WI38 (cell line): ENCODE measurements at regions not wholly inside any gene's neighbourhood (a gene's known extent, or its start where the extent isn't known, plus 50 kb on each side); places are given as distances from the start of the nearest gene placed in this dataset.
"Not testable (repeated sequence)": the region's sequence is repeated elsewhere in the genome, so short reads cannot be mapped to it uniquely, and the experiment has no call there.

Source experiments
- H3K4me3 ChIP-seq: 2 replicates; pipeline ENCODE4 v1.5.1; 2011; ENCODE audit warnings: low read depth, mild to moderate bottlenecking, control low read depth, low read length
- TF ChIP-seq, protein P1 (sequence below): IDR thresholded peaks from 2 replicates; pipeline ENCODE4 v1.5.1; 2012; ENCODE audit warnings: low read depth, mild to moderate bottlenecking, control low read depth, low read length

DNA sequence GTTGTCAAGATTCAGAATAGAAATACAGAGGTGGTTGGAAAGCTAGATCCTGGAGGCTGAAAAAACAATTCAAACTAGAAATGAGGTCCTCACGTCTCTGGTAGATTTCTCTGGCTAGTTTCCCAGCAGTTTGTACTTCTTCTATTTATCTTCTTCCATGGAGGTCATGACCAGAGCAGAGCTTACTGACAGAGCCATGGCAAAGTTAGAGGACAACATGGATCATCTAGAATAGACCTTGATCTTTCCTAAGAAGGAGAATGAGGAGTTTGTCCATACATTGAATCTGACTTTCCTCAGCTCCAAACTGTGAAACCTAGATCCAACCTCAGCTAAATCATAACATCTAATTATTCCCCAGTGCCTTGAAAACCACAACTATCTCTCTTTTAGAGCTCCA is 900.8 kb upstream of the GOT2 start:
- TF ChIP-seq, protein P1, sequence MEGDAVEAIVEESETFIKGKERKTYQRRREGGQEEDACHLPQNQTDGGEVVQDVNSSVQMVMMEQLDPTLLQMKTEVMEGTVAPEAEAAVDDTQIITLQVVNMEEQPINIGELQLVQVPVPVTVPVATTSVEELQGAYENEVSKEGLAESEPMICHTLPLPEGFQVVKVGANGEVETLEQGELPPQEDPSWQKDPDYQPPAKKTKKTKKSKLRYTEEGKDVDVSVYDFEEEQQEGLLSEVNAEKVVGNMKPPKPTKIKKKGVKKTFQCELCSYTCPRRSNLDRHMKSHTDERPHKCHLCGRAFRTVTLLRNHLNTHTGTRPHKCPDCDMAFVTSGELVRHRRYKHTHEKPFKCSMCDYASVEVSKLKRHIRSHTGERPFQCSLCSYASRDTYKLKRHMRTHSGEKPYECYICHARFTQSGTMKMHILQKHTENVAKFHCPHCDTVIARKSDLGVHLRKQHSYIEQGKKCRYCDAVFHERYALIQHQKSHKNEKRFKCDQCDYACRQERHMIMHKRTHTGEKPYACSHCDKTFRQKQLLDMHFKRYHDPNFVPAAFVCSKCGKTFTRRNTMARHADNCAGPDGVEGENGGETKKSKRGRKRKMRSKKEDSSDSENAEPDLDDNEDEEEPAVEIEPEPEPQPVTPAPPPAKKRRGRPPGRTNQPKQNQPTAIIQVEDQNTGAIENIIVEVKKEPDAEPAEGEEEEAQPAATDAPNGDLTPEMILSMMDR, result no peak
- no peak overlapping the region for H3K4me3 ChIP-seq

DNA sequence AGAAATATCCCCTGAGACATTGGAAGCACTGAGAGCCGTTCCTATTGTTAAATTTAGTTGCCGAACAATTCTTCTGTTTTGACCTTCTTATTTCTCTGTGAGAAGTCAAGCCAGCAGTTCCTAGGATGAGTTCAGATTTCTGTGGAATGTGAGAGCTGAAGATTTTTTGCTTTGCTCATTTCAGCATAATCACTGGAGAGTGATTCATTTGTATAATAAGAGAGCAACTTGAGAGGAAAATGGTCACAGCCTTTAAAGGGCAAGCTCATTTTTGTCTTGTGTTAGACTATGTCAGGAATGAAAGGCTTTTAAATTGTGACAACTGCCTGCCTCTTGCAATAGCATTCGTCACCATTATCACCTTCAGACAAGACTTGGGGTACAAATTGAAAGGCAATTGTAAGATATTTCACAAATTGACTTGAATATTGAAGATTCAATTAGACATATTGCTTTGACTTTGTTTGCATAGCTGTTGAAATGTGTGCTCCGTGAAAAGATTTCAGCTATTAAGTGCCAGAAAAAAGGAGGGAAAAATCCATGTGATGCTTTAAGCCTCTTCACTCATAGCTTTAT is 900.0 kb upstream of the GOT2 start:
- 0 out of 2 replicates have a peak overlapping the region, but pooled peaks have one; percentile 25 for H3K4me3 ChIP-seq
- TF ChIP-seq, protein P1, result no peak

DNA sequence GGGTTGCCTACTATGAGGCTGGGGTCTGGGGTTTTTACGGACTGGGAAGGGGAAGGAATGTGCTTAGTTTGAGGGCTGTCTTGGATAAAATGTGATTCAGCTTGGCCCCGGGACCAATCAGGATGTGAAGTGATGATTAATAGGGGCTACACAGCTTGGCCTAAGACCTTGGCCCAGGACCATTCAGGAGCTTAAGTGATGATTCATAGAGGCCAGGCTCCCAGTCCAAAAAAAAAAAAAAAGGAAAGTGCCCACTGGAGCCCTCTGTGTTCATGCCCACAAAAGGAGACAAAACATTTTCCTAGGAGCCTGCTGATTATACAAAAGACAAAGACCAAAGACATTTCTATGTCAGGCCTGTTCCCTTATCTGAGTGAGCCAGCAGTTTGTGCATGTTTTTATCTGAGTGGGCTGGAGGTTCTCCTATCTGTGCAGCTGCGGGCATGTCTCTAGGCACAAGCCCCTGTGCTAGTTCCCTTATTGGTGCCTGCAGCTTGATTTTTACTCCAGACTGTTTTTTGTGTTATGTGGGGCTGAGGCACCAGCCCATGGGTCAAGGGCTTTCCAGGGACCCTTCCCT is 898.2 kb upstream of the GOT2 start:
- TF ChIP-seq, protein P1, result no peak

DNA sequence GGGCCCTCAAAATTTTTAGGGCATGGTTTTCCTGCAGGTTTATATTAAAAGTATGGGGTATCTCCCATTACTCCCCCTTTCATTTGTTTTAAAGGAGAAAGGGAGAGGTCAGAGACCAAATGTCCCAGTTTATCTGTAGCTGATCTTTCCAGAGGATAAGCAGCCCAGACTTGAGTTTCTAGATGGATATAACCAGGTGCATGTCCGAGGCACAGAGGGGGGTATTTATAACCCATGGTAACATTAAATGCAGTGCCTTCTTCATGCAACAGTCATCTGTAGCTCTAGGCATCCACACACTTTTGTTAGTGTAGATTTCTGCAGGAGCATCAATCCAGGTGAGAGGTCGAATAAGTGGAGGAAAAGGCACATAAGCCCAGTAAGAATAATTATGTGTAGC is 890.3 kb upstream of the GOT2 start:
- H3K4me3 ChIP-seq, result not testable (repeated sequence)

More for the DNA sequence above, 898.2 kb upstream of the GOT2 start:
- H3K4me3 ChIP-seq, result no peak overlapping the region

DNA sequence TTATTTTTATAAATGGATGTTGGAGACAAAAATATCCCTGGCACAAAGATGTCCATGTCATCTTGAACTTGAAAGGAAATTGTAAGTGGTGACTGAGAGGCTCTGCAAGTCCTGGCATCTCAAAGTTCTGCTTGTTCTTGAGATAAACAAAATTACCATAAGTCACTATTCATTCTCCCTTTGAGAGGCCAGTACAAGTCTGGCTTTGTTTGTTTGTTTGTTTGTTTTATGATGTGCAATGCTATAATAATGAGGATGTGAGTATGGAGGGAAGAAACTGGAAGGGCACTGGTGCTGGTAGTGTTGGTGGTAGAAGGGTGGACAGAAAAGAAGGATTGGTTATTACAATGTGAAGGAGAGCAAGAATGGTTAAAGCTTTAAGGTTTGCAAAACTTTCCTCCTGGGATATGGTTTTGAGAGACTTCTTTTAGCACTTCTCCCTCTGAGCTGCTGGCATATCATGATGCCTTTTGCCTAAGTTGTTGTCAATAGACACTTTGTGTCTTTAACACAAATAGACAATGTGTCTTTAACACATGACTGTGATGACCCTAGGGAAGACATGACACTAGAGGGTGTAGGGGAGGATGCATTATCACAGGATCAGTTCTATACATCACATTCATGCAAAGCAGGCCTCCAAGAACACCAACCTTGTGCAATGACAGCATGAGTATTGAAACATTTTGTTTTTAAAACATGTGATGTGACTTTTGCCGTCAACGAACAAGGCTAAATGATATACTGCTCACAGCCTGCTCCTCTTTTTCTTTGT is 880.5 kb upstream of the GOT2 start:
- TF ChIP-seq, protein P1, result no peak
- no peak overlapping the region for H3K4me3 ChIP-seq

DNA sequence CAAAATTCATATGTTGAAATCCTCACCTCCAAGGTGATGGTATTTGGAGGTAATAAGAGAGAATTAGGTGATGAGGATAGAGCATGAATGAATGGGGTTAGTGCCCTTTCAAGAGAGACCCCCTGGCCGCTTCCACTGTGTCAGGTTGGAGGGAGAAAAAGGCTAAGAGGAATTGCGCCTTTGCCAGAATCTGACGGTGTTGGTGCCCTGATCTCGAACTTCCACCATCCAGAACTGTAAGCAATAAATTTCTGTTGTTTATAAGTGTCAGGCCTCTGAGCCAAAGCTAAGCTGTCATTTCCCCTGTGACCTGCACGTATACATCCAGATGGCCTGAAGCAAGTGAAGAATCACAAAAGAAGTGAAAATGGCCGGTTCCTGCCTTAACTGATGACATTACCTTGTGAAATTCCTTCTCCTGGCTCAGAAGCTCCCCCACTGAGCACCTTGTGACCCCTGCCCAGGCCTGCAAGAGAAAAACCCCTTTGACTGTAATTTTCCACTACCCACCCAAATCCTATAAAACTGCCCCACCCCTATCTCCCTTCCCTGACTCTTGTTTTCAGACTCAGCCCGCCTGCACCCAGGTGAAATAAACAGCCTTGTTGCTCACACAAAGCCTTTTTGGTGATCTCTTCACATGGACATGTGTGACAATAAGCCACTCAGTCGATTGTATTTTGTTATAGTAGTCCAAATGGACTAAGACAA is 878.9 kb upstream of the GOT2 start:
- H3K4me3 ChIP-seq, result not testable (repeated sequence)

DNA sequence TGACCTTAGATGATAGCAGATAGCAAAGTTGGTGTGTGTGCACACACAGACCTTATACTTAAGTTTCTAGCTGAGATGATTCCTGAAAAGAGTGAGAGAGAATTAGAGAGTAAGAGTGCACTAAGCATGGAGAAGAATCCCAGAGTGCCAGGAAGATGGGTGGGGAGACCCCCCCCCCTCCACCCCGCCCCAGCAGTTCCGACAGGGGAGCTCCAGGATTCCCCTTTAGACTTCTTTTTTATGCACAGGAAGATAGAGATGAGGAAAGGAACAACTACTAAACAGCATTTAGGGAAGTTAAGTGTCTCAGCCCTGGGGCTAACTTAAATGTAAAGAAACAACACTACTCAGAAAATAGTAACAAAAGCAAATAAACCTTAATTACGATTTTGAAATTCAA is 878.0 kb upstream of the GOT2 start:
- TF ChIP-seq, protein P1, result no peak
- H3K4me3 ChIP-seq, result no peak overlapping the region

DNA sequence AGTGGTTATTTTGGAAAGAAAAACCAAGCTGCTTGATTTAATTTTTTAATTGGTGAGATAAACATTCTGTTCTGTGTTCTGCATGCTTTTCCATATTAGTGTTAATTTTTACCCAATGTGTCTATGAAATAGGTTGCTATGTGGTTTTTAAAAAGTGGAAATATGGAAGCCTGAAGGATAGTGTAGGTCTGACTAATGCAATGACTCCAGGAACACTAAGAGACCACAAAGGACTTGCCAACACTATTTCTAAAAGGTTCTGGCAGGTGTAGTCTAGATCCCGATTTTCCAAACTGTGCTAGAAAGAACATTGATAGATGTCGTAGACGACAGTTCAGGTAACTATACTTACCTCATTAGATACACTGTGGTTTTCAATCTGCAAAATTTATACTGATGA is 877.4 kb upstream of the GOT2 start:
- TF ChIP-seq, protein P1, result no peak
- H3K4me3 ChIP-seq, result no peak overlapping the region
